HG03175 (cell line): ENCODE measurements at regions not wholly inside any gene's neighbourhood (a gene's known extent, or its start where the extent isn't known, plus 50 kb on each side); places are given as distances from the start of the nearest gene placed in this dataset.

Experiments used
- ATAC-seq: cut with Tn5 transposase; IDR thresholded peaks from one replicate; pipeline ENCODE4 v1.9.1; 2021; ENCODE audit warnings: mild to moderate bottlenecking, moderate library complexity; ENCODE audit not compliant: unreplicated experiment

- ATAC-seq: no peak
Measured at GRCh38 chr1:186620566-186621350, 59.5 kb downstream of the PTGS2 start.

- peak; percentile 99 for ATAC-seq
Measured at GRCh38 chr1:186618401-186619170, 61.6 kb downstream of the PTGS2 start.

GRCh38 chr1:186617926-186618325 lies 62.3 kb downstream of the PTGS2 start:
- no peak for ATAC-seq

- no peak for ATAC-seq
Measured at GRCh38 chr1:186616511-186616910, 63.7 kb downstream of the PTGS2 start.

GRCh38 chr1:186615332-186615731 lies 64.9 kb downstream of the PTGS2 start:
- ATAC-seq: no peak

- no peak for ATAC-seq
Measured at GRCh38 chr1:186611156-186611555, 69.1 kb downstream of the PTGS2 start.

GRCh38 chr1:186609183-186609582 lies 71.0 kb downstream of the PTGS2 start:
- ATAC-seq: no peak

GRCh38 chr1:186605762-186606350 lies 74.4 kb downstream of the PTGS2 start:
- peak; percentile 76 for ATAC-seq

GRCh38 chr1:186595969-186596368 lies 84.3 kb downstream of the PTGS2 start:
- peak; percentile 67 for ATAC-seq

- no peak for ATAC-seq
Measured at GRCh38 chr1:186578325-186579016, 101.8 kb downstream of the PTGS2 start.

GRCh38 chr1:186577633-186578032 lies 102.6 kb downstream of the PTGS2 start:
- no peak for ATAC-seq

GRCh38 chr1:186577216-186577615 lies 103.0 kb downstream of the PTGS2 start:
- no peak for ATAC-seq

GRCh38 chr1:186575348-186575747 lies 104.9 kb downstream of the PTGS2 start:
- ATAC-seq: no peak

GRCh38 chr1:186574926-186575325 lies 105.3 kb downstream of the PTGS2 start:
- no peak for ATAC-seq

- ATAC-seq: no peak
Measured at GRCh38 chr1:186572509-186572908, 107.7 kb downstream of the PTGS2 start.

GRCh38 chr1:186571771-186572170 lies 108.5 kb downstream of the PTGS2 start:
- ATAC-seq: no peak

- no peak for ATAC-seq
Measured at GRCh38 chr1:186569856-186570255, 108.9 kb upstream of the PDC start.

- no peak for ATAC-seq
Measured at GRCh38 chr1:186568221-186568620, 107.3 kb upstream of the PDC start.

- ATAC-seq: no peak
Measured at GRCh38 chr1:186566140-186566855, 105.4 kb upstream of the PDC start.

GRCh38 chr1:186564582-186564981 lies 103.7 kb upstream of the PDC start:
- ATAC-seq: no peak
